ENCODE measurements at regions not wholly inside any gene's neighbourhood (a gene's known extent, or its start where the extent isn't known, plus 50 kb on each side); places are given as distances from the start of the nearest gene placed in this dataset.

GRCh38 chr12:114480337-114481199 lies 74.6 kb upstream of the TBX5 start:
- TF ChIP-seq, protein P1, sequence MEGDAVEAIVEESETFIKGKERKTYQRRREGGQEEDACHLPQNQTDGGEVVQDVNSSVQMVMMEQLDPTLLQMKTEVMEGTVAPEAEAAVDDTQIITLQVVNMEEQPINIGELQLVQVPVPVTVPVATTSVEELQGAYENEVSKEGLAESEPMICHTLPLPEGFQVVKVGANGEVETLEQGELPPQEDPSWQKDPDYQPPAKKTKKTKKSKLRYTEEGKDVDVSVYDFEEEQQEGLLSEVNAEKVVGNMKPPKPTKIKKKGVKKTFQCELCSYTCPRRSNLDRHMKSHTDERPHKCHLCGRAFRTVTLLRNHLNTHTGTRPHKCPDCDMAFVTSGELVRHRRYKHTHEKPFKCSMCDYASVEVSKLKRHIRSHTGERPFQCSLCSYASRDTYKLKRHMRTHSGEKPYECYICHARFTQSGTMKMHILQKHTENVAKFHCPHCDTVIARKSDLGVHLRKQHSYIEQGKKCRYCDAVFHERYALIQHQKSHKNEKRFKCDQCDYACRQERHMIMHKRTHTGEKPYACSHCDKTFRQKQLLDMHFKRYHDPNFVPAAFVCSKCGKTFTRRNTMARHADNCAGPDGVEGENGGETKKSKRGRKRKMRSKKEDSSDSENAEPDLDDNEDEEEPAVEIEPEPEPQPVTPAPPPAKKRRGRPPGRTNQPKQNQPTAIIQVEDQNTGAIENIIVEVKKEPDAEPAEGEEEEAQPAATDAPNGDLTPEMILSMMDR (IDR thresholded peaks at IDR 0.05; ENCODE audit: borderline replicate concordance, extremely low read depth, low read length, poor library complexity, severe bottlenecking), result no peak
- TF ChIP-seq EZH2 (IDR thresholded peaks at IDR 0.05; ENCODE audit: borderline replicate concordance, low read depth, low read length, severe bottlenecking), result no peak

Measured in DND-41 (cell line).